K562 (cell line): ENCODE measurements at regions not wholly inside any gene's neighbourhood (a gene's known extent, or its start where the extent isn't known, plus 50 kb on each side); places are given as distances from the start of the nearest gene placed in this dataset.

Source experiments
- ATAC-seq: fragments of 200-7000 bp; cut with Tn5 transposase; 3 replicates; pipeline ENCODE4 v1.9.1; 2020; ENCODE audit warnings: moderate library complexity
- BruUV-seq: library from RNA; stranded (reverse); fragments of 400-500 nt; replicated peaks from 2 replicates; lab custom pipeline; 2021; lab: Mats Ljungman, UMichigan
- CTCF ChIA-PET: fragments of 300-600 bp; formaldehyde crosslinking; extraction: SDS; loops from one replicate; lab custom pipeline; 2021; ENCODE audit warnings: low intra/inter-chr PET ratio; lab: Yijun Ruan, JAX
- POLR2A ChIA-PET: fragments of 300-600, 350-650 bp; sonication (Branson Sonifier 250); formaldehyde crosslinking; extraction: SDS; loops from one replicate; lab custom pipeline; 2021; ENCODE audit warnings: antibody characterized with exemption, inconsistent platforms; lab: Yijun Ruan, JAX
- DNase-seq, 4 experiments: peaks; one replicate each; pipeline versions ENCODE4 v3.0.0 to v3.0.0-alpha.2; 2011 to 2018; ENCODE audit warnings: low spot score in 3 of 4, mixed read lengths in 3 of 4; ENCODE audit errors: extremely low read depth in 1 of 4
- FAIRE-seq: peaks from 2 replicates; lab custom pipeline; 2011; peaks lifted over from hg19 to GRCh38; lab: Jason Lieb, UNC
- H2AFZ ChIP-seq: 2 replicates; pipeline ENCODE4 v1.6.0; 2011; ENCODE audit warnings: low read depth, low read length, control low read depth, inconsistent platforms
- H3K27ac ChIP-seq: fragments of 200-600 bp; 3 replicates; pipeline ENCODE4 v1.8.0; 2011; ENCODE audit warnings: low read depth, mild to moderate bottlenecking, control low read depth, inconsistent platforms, low read length, moderate library complexity, mixed read lengths; ENCODE audit errors: extremely low read depth
- H3K27me3 ChIP-seq, 2 experiments: fragments of 300-600 bp in 1 of 2; 2 replicates in 1 of 2; 3 replicates in 1 of 2; pipeline versions ENCODE4 v1.6.0 to v1.8.0; 2011; ENCODE audit warnings: inconsistent platforms in 2 of 2, low read length in 2 of 2, mild to moderate bottlenecking in 1 of 2, mixed read lengths in 1 of 2, moderate library complexity in 1 of 2; ENCODE audit not compliant: control insufficient read depth in 2 of 2, insufficient read depth in 2 of 2
- H3K36me3 ChIP-seq: fragments of 300-600 bp; 3 replicates; pipeline ENCODE4 v1.8.0; 2011; ENCODE audit warnings: mild to moderate bottlenecking, low read length, inconsistent platforms; ENCODE audit not compliant: control insufficient read depth, insufficient read depth
- H3K4me1 ChIP-seq, 2 experiments: fragments of 200-600 bp in 1 of 2; replicated peaks in 1 of 2; 2 replicates in 1 of 2; 3 replicates in 1 of 2; pipeline versions ENCODE4 v1.5.1 to v1.8.0; 2011; ENCODE audit warnings: inconsistent platforms in 2 of 2, low read length in 2 of 2, mild to moderate bottlenecking in 1 of 2, mixed read lengths in 1 of 2, moderate library complexity in 1 of 2; ENCODE audit not compliant: control insufficient read depth in 2 of 2, insufficient read depth in 2 of 2
- H3K4me2 ChIP-seq: 2 replicates; pipeline ENCODE4 v1.6.1; 2011; ENCODE audit warnings: low read length, control low read depth, inconsistent platforms, mixed read lengths; ENCODE audit not compliant: insufficient read depth
- H3K4me3 ChIP-seq: fragments of 200-600 bp; sonication (generic), shearing (Covaris generic); 2 replicates; pipeline ENCODE4 v1.5.1; 2016; ENCODE audit warnings: control low read depth, inconsistent platforms
- H3K79me2 ChIP-seq: fragments of 200-600 bp; 3 replicates; pipeline ENCODE4 v1.8.0; 2011; ENCODE audit warnings: low read length, inconsistent platforms; ENCODE audit not compliant: control insufficient read depth, insufficient read depth
- H3K9ac ChIP-seq, 2 experiments: 2 replicates each; pipeline versions ENCODE4 v1.6.0 to v1.6.1; 2011; ENCODE audit warnings: low read depth in 2 of 2, low read length in 2 of 2, control low read depth in 1 of 2, inconsistent platforms in 1 of 2, mild to moderate bottlenecking in 1 of 2, mixed read lengths in 1 of 2; ENCODE audit not compliant: insufficient read depth in 1 of 2
- H3K9me1 ChIP-seq: one replicate; pipeline ENCODE4 v1.6.0; 2011; ENCODE audit warnings: inconsistent platforms, mild to moderate bottlenecking, low read length, moderate library complexity; ENCODE audit not compliant: control insufficient read depth, insufficient read depth
- H3K9me3 ChIP-seq: replicated peaks from 2 replicates; pipeline ENCODE4 v1.5.1; 2011; ENCODE audit warnings: low read depth, low read length, inconsistent platforms; ENCODE audit not compliant: control insufficient read depth, insufficient read depth
- H4K20me1 ChIP-seq: replicated peaks from 2 replicates; pipeline ENCODE4 v1.6.1; 2011; ENCODE audit warnings: low read length, inconsistent platforms, mixed read lengths; ENCODE audit not compliant: control insufficient read depth, insufficient read depth
- ATF1 ChIP-seq, 2 experiments: fragments of 450-650 bp in 1 of 2; IDR thresholded peaks; 2 replicates each; pipeline ENCODE4 v1.6.1; 2016; ENCODE audit warnings: missing compliant biosample characterization in 1 of 2, missing genetic modification characterization in 1 of 2
- CTCF ChIP-seq, 3 experiments: IDR thresholded peaks in 2 of 3; conservative IDR thresholded peaks in 1 of 3; 2 replicates each; pipeline ENCODE4 v1.5.1; 2011 to 2012; ENCODE audit warnings: low read length in 3 of 3, mild to moderate bottlenecking in 3 of 3, control low read depth in 2 of 3, improper control_type of control experiment in 1 of 3, inconsistent platforms in 1 of 3, low read depth in 1 of 3, mixed read lengths in 1 of 3, moderate library complexity in 1 of 3; ENCODE audit not compliant: insufficient read depth in 2 of 3
- DIDO1 ChIP-seq: fragments of 450-650 bp; IDR thresholded peaks from 2 replicates; pipeline ENCODE4 v1.6.1; 2016; ENCODE audit warnings: low read depth, missing biosample characterization, missing genetic modification characterization
- MXD1 ChIP-seq: fragments of 250-450 bp; sonication (Bioruptor Pico); IDR thresholded peaks from 2 replicates; pipeline ENCODE4 v1.8.0; 2021; ENCODE audit warnings: borderline replicate concordance, mild to moderate bottlenecking, moderate library complexity; ENCODE audit not compliant: poor library complexity, severe bottlenecking
- POLR2AphosphoS2 ChIP-seq: IDR thresholded peaks from 2 replicates; pipeline ENCODE4 v1.6.1; 2012; ENCODE audit warnings: low read length, improper control_type of control experiment
- RAD21 ChIP-seq, 2 experiments: fragments of 250-450 bp in 1 of 2; fragments of 450-650 bp in 1 of 2; sonication (Bioruptor Pico) in 1 of 2; formaldehyde crosslinking in 1 of 2; IDR thresholded peaks in 1 of 2; conservative IDR thresholded peaks in 1 of 2; 2 replicates each; pipeline versions ENCODE4 v1.4.0 to v1.8.0; 2020 to 2022; ENCODE audit warnings: mild to moderate bottlenecking in 2 of 2, moderate library complexity in 1 of 2
- REST ChIP-seq, 2 experiments: fragments of 450-650 bp; formaldehyde crosslinking in 1 of 2; IDR thresholded peaks; 2 replicates each; pipeline versions ENCODE4 v1.4.0 to v1.6.1; 2014 to 2020; ENCODE audit warnings: mild to moderate bottlenecking in 2 of 2, borderline replicate concordance in 1 of 2, low read depth in 1 of 2
- SPI1 ChIP-seq: IDR thresholded peaks from 2 replicates; pipeline ENCODE4 v1.6.1; 2011; ENCODE audit warnings: low read depth, low read length, control low read depth, borderline replicate concordance
- WGBS: fragments of 100-300 bp; shearing (Covaris generic); methylation state at CpG from one replicate; pipeline ENCODE4 v1.1.6; 2016; ENCODE audit warnings: low coverage, mixed read lengths; ENCODE audit not compliant: insufficient coverage; ENCODE audit errors: missing lambda C conversion rate; 5-methylcytosine and 5-hydroxymethylcytosine counted together
- in situ Hi-C: fragments of 300-500 bp; cut with MboI; formaldehyde crosslinking; loops from 4 replicates; pipeline ENCODE4 v1.15.0; 2018; ENCODE audit warnings: inconsistent platforms, mixed read lengths
- intact Hi-C: fragments of 100-400 bp; cut with micrococcal nuclease; formaldehyde crosslinking; loops from 2 replicates; pipeline ENCODE4 v1.14.2; 2022

GRCh38 chr11:128157423-128158298, 429.7 kb downstream of the ETS1 start:
- H2AFZ ChIP-seq: peak overlapping the region; percentile 42; the same call in 1 of the 2 replicates
- no peaks in the 10 kb centered on the region for H3K4me1 ChIP-seq
- no peaks in the 10 kb centered on the region for H3K79me2 ChIP-seq
- H3K4me3 ChIP-seq: no peak overlapping the region
- no peak overlapping the region for H3K9ac ChIP-seq
- no peak overlapping the region for H3K27ac ChIP-seq
- ChIA-PET POLR2A (no interaction called here), CTCF (interaction anchor here (0.6 to 0.7 kb wide), 3 partner anchors 328 to 1717 kb away, joined by 3 read pairs; no protein-coding TSS in a partner anchor)
- H3K9me1 ChIP-seq: no peaks in the 10 kb centered on the region
- no peaks in the 10 kb centered on the region for H4K20me1 ChIP-seq
- H3K36me3 ChIP-seq: no peaks in the 10 kb centered on the region
- no peaks in the 10 kb centered on the region for H3K9me3 ChIP-seq
- WGBS: 4% methylated on average over 5 of the region's 5 CpGs
- DNase-seq (peak; percentile 22 to 60 (median 54)), ATAC-seq (peak; percentile 69; the same call in 2 of the 3 replicates), FAIRE-seq (peak; percentile 67)
- no peak overlapping the region for H3K4me2 ChIP-seq
- in situ Hi-C loops: no loop called here
- no peaks in the 10 kb centered on the region for H3K27me3 ChIP-seq
- intact Hi-C loops: loop anchor here (1.0 to 5.0 kb wide), 3 partner anchors 127 to 1715 kb away; no protein-coding TSS in a partner anchor
- no TSS peak for BruUV-seq
- TF ChIP-seq POLR2AphosphoS2 (no peak), REST (IDR thresholded peaks at IDR 0.05; ENCODE audit: borderline replicate concordance) (peak; percentile 22; the same call in 1 of the 2 replicates), REST (CRISPR knock-in tag; IDR thresholded peaks at IDR 0.05; ENCODE audit: low read depth) (no peak), SPI1 (no peak), ATF1 (CRISPR knock-in tag; IDR thresholded peaks at IDR 0.05) (no peak), ATF1 (tag; IDR thresholded peaks at IDR 0.05) (no peak), RAD21 (CRISPR knock-in tag; conservative IDR thresholded peaks at IDR 0.05 in 1 of 2, IDR thresholded peaks at IDR 0.05 in 1 of 2) (peak; percentile 51 to 65), CTCF (IDR thresholded peaks at IDR 0.05 in 2 of 3, conservative IDR thresholded peaks at IDR 0.05 in 1 of 3; ENCODE audit: insufficient read depth in 2 of 3, low read depth in 1 of 3, low read length in 3 of 3) (peak; percentile 46 to 62 (median 61); a peak in 5 of 6 replicates), DIDO1 (tag) (no peak), MXD1 (CRISPR knock-in tag) (no peak)
